GM12873 (cell line): ENCODE measurements at regions not wholly inside any gene's neighbourhood (a gene's known extent, or its start where the extent isn't known, plus 50 kb on each side); places are given as distances from the start of the nearest gene placed in this dataset.

Source experiments
- CTCF ChIP-seq: IDR thresholded peaks from 2 replicates; pipeline ENCODE4 v1.5.1; 2012; ENCODE audit warnings: low read depth, mild to moderate bottlenecking, moderate library complexity, low read length, control low read depth; ENCODE audit not compliant: insufficient read depth; ENCODE audit errors: missing control alignments

DNA sequence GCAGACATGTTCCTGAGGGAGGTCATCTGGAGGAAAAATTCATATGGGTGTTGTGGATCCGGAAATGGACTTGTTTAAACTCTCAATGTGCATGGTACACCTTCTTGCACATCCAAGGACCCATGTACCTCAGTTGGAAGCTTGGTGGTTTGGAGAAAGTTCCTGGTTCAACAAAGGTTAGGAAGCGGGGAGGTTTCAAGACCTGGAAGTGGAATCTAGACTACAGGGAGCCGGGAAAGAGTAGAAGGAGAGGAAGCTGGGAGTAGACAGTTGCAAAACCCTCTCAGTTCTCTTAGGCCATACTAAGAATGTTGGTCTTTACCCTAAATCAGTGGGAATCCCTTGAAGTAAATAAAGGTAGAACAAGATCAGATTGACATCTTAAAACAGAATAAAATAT lies 209.8 kb upstream of the SPOPL start:
- TF ChIP-seq CTCF, result no peak

DNA sequence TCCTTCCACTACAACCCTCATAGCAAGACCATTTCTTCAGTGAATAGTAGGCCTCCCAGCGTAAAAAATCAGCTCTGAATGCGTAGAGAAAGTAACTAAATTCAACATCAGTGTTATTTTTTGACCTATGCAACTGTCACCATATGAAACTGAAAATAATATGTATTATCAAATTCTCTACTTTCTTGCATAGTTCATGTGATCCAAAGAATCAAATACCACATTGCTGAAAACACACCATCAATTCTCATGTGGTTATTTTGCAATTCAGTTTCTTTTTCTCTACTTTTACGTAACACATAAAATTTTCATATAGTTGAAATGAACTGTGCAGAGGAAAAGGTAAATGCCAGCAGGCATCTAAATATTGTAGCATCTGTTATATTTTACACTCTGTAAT lies 208.5 kb upstream of the SPOPL start:
- TF ChIP-seq CTCF, result no peak

DNA sequence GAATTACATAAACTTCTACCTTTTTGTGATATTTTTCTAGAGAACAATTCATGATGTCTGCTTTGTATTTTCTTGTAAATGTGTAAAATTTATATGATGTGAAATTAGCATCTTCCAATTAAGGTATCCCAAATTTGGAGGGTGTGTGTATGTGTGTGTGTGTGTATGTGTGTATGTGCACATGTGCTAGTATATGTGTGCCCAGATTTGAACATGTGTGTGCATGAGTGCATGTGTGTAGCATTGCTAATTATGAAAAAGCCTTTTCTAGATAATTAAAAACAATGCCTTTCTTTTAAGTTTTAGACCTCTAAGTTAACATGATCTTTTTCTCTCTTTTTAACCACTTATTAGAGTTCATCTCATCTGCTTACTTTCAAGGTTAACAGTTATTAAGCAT lies 208.0 kb upstream of the SPOPL start:
- no peak for TF ChIP-seq CTCF

GRCh38 chr2:138294451-138294850 lies 207.1 kb upstream of the SPOPL start:
- TF ChIP-seq CTCF, result no peak

DNA sequence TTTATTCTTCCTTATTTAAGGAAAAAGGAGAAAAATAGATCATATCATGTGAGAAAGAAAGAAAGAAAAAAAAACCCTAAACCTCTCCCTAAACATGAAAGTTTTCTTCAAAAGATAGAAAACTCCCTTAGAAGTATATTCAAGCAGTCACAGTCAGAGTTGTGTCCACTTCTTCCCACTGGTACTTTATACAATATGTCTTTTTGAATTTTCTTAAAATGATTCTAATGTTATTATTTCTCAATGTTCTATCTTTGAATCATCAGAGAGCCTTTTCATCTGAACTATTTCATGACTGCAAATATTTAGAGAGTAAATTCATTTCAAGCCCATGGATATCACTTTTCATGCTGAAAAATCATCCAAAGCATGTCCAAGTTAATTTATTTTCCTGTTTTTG lies 205.2 kb upstream of the SPOPL start:
- TF ChIP-seq CTCF, result no peak

DNA sequence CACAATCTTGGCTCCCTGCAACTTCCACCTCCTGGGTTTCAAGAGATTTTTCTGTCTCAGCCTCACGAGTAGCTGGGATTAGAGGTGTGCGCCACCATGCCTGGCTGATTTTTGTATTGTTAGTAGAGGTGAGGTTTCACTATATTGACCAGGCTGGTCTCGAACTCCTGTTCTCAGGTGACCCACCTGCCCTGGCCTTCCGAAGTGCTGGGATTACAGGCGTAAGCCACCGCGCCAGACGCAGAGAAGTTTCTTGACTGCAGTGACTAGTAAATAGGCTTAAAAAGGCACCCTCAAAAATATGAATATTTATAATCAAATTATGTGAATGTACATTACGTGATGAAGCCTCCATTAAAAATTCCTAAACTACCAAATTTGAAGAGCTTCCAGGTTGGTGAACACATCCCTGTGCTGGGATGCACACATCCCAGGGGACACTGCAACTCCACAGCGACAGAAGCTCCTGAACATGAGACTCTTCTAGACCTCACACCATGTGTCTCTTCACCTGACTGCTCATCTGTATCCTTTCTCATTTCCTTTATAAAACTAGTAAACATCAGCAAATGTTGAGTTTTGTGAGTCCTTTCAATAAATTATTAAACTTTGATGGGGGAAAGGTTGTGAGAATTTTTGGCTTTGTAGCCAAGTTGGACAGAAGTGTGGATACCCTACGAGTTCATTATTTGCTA lies 203.3 kb upstream of the SPOPL start:
- TF ChIP-seq CTCF, result no peak

GRCh38 chr2:138298900-138299299 lies 202.7 kb upstream of the SPOPL start:
- TF ChIP-seq CTCF, result no peak

GRCh38 chr2:138306626-138307025 lies 194.9 kb upstream of the SPOPL start:
- no peak for TF ChIP-seq CTCF
